SK-N-SH (cell line): ENCODE measurements at regions not wholly inside any gene's neighbourhood (a gene's known extent, or its start where the extent isn't known, plus 50 kb on each side); places are given as distances from the start of the nearest gene placed in this dataset.

Source experiments
- EP300 ChIP-seq, 2 experiments: IDR thresholded peaks; 2 replicates each; pipeline versions ENCODE4 v1.4.0 to v1.6.1; 2012; ENCODE audit warnings: borderline replicate concordance in 1 of 2, low read depth in 1 of 2, low read length in 1 of 2
- EZH2phosphoT487 ChIP-seq: fragments of 200-600 bp; sonication (generic); IDR thresholded peaks from 2 replicates; pipeline ENCODE4 v1.6.1; 2017; ENCODE audit warnings: low read depth, mixed run types, mild to moderate bottlenecking, antibody characterized with exemption, moderate library complexity, borderline replicate concordance
- GABPA ChIP-seq: IDR thresholded peaks from 2 replicates; pipeline ENCODE4 v1.4.0; 2012; ENCODE audit warnings: low read depth, mild to moderate bottlenecking
- POLR2AphosphoS5 ChIP-seq: IDR thresholded peaks from 2 replicates; pipeline ENCODE4 v1.6.1; 2012; ENCODE audit warnings: low read depth, low read length
- RCOR1 ChIP-seq: fragments of 150-350 bp; IDR thresholded peaks from 2 replicates; pipeline ENCODE4 v1.6.1; 2017; ENCODE audit warnings: antibody characterized with exemption, low read length
- RFX5 ChIP-seq: IDR thresholded peaks from 2 replicates; pipeline ENCODE4 v1.6.1; 2012; ENCODE audit warnings: mild to moderate bottlenecking, improper control_type of control experiment, low read length
- YY1 ChIP-seq: IDR thresholded peaks from 2 replicates; pipeline ENCODE4 v1.4.0; 2012; ENCODE audit warnings: low read depth, mild to moderate bottlenecking
- TF ChIP-seq, protein P1 (sequence below): fragments of 200-600 bp; sonication (generic); IDR thresholded peaks from 2 replicates; pipeline ENCODE4 v1.6.1; 2017; ENCODE audit warnings: antibody characterized with exemption, mild to moderate bottlenecking, moderate library complexity
- TF ChIP-seq, protein P2 (sequence below): fragments of 150-350 bp; IDR thresholded peaks from 2 replicates; pipeline ENCODE4 v1.6.1; 2017; ENCODE audit warnings: antibody characterized with exemption, low read length, low read depth, borderline replicate concordance
- TF ChIP-seq, protein P3 (sequence below): IDR thresholded peaks from 2 replicates; pipeline ENCODE4 v1.4.0; 2012; ENCODE audit warnings: low read depth, borderline replicate concordance
- TF ChIP-seq, protein P4 (sequence below): IDR thresholded peaks from 2 replicates; pipeline ENCODE4 v1.4.0; 2012; ENCODE audit warnings: low read depth, borderline replicate concordance
- TF ChIP-seq, protein P5 (sequence below): fragments of 150-350 bp; IDR thresholded peaks from 2 replicates; pipeline ENCODE4 v1.6.1; 2016; ENCODE audit warnings: mild to moderate bottlenecking, low read depth, low read length
- TF ChIP-seq, protein P6 (sequence below): IDR thresholded peaks from 2 replicates; pipeline ENCODE4 v1.4.0; 2012; ENCODE audit warnings: low read depth

DNA sequence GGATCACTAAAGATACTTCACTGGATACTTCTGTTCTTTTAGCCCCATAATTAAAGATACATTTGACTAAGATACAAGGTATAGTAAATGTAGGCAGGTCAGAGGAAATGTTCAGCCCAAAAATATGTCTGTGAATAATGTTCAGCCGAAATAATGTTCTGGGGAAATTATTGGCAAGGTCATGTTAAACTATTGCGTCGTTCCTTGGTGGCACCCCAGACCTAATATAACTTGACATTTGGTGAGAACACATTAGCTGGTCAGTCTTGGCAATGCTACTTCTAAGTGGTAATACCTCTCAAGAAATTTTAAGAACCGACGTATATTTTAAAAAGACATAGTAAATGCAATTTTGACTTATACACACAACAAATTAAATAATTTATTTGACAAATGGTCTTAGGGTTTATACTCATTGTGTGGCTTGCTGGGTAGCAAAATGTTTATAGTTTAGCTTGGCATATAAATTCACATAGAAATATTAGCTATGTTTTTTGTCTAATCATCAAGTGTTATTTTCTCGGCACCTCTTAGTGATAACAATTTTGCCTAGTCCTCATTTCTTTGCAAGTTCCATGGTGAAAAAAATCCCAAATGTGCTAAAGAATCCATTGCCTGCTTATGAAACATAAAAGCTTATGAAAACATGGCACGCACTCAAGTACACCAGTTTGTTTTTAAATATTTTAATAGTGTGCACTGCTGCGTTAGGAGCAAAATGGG, 270.3 kb upstream of the NEBL start:
- TF ChIP-seq, protein P1, sequence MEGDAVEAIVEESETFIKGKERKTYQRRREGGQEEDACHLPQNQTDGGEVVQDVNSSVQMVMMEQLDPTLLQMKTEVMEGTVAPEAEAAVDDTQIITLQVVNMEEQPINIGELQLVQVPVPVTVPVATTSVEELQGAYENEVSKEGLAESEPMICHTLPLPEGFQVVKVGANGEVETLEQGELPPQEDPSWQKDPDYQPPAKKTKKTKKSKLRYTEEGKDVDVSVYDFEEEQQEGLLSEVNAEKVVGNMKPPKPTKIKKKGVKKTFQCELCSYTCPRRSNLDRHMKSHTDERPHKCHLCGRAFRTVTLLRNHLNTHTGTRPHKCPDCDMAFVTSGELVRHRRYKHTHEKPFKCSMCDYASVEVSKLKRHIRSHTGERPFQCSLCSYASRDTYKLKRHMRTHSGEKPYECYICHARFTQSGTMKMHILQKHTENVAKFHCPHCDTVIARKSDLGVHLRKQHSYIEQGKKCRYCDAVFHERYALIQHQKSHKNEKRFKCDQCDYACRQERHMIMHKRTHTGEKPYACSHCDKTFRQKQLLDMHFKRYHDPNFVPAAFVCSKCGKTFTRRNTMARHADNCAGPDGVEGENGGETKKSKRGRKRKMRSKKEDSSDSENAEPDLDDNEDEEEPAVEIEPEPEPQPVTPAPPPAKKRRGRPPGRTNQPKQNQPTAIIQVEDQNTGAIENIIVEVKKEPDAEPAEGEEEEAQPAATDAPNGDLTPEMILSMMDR: no peak
- no peak for TF ChIP-seq EP300 (IDR thresholded peaks at IDR 0.05; ENCODE audit: borderline replicate concordance in 1 of 2, low read depth in 1 of 2, low read length in 1 of 2)
- no peak for TF ChIP-seq EZH2phosphoT487
- TF ChIP-seq, protein P2, sequence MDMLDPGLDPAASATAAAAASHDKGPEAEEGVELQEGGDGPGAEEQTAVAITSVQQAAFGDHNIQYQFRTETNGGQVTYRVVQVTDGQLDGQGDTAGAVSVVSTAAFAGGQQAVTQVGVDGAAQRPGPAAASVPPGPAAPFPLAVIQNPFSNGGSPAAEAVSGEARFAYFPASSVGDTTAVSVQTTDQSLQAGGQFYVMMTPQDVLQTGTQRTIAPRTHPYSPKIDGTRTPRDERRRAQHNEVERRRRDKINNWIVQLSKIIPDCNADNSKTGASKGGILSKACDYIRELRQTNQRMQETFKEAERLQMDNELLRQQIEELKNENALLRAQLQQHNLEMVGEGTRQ: no peak
- no peak for TF ChIP-seq POLR2AphosphoS5
- TF ChIP-seq, protein P3, sequence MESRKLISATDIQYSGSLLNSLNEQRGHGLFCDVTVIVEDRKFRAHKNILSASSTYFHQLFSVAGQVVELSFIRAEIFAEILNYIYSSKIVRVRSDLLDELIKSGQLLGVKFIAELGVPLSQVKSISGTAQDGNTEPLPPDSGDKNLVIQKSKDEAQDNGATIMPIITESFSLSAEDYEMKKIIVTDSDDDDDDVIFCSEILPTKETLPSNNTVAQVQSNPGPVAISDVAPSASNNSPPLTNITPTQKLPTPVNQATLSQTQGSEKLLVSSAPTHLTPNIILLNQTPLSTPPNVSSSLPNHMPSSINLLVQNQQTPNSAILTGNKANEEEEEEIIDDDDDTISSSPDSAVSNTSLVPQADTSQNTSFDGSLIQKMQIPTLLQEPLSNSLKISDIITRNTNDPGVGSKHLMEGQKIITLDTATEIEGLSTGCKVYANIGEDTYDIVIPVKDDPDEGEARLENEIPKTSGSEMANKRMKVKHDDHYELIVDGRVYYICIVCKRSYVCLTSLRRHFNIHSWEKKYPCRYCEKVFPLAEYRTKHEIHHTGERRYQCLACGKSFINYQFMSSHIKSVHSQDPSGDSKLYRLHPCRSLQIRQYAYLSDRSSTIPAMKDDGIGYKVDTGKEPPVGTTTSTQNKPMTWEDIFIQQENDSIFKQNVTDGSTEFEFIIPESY: no peak
- TF ChIP-seq, protein P4, sequence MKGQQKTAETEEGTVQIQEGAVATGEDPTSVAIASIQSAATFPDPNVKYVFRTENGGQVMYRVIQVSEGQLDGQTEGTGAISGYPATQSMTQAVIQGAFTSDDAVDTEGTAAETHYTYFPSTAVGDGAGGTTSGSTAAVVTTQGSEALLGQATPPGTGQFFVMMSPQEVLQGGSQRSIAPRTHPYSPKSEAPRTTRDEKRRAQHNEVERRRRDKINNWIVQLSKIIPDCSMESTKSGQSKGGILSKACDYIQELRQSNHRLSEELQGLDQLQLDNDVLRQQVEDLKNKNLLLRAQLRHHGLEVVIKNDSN: no peak
- TF ChIP-seq RFX5: no peak
- TF ChIP-seq RCOR1: no peak
- no peak for TF ChIP-seq GABPA
- TF ChIP-seq, protein P5, sequence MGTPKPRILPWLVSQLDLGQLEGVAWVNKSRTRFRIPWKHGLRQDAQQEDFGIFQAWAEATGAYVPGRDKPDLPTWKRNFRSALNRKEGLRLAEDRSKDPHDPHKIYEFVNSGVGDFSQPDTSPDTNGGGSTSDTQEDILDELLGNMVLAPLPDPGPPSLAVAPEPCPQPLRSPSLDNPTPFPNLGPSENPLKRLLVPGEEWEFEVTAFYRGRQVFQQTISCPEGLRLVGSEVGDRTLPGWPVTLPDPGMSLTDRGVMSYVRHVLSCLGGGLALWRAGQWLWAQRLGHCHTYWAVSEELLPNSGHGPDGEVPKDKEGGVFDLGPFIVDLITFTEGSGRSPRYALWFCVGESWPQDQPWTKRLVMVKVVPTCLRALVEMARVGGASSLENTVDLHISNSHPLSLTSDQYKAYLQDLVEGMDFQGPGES: no peak
- no peak for TF ChIP-seq YY1
- TF ChIP-seq, protein P6, sequence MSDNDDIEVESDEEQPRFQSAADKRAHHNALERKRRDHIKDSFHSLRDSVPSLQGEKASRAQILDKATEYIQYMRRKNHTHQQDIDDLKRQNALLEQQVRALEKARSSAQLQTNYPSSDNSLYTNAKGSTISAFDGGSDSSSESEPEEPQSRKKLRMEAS: no peak
